ENCODE measurements at regions not wholly inside any gene's neighbourhood (a gene's known extent, or its start where the extent isn't known, plus 50 kb on each side); places are given as distances from the start of the nearest gene placed in this dataset.

DNA sequence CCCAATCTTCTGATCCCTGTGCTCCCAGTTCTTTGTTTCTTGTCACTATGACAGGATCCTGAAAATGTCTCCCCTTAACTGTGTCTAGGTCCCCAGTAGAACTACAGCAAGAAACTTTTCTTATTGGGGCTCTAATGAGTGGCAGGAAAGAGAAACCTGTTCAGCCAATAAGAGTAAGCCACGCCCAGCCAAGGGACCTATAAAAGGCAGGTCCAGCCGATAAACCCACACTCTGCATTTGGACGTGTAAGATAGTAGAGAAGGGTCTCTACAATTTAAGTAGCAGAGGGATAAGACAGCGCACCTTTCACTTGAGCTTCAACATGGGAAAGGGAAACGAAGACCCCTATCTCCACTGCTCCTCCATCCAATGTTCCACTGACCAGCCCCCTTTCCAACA is 149.9 kb downstream of the LMLN start:
- Histone ChIP-seq H3K9me3 (replicated peaks; ENCODE audit: control insufficient read depth, insufficient read depth, low read length) (no peaks in the 10 kb centered on the region), H2AFZ (ENCODE audit: low read depth, low read length) (no peak overlapping the region), H3K9ac (replicated peaks; ENCODE audit: extremely low read depth, insufficient read depth, low read length) (no peak overlapping the region), H3K9me1 (replicated peaks; ENCODE audit: control insufficient read depth, extremely low read depth, insufficient read depth, low read length) (no peaks in the 10 kb centered on the region), H3K4me1 (ENCODE audit: control insufficient read depth, extremely low read depth, insufficient read depth, low read length) (no peaks in the 10 kb centered on the region), H3K36me3 (ENCODE audit: control insufficient read depth in 2 of 2, extremely low read depth in 1 of 2, insufficient read depth in 2 of 2, low read length in 2 of 2) (no peaks in the 10 kb centered on the region), H3K27me3 (ENCODE audit: control insufficient read depth in 2 of 2, insufficient read depth in 2 of 2, low read length in 2 of 2) (peaks cover 27 to 32% of the 10 kb centered on the region in 2 experiments), H3K4me2 (ENCODE audit: insufficient read depth, low read length) (no peak overlapping the region), H3K4me3 (replicated peaks in 1 of 3; ENCODE audit: insufficient read depth in 1 of 3, low read depth in 1 of 3, low read length in 3 of 3) (no peak overlapping the region), H3K27ac (ENCODE audit: insufficient read depth, low read depth, low read length) (no peak overlapping the region), H4K20me1 (replicated peaks; ENCODE audit: control insufficient read depth, extremely low read depth, insufficient read depth, low read length) (no peaks in the 10 kb centered on the region), H3K79me2 (ENCODE audit: control insufficient read depth, insufficient read depth, low read length) (no peaks in the 10 kb centered on the region)
- dilution Hi-C loops (cut with MboI; ENCODE audit: extremely low pct_ligation_motif_present, low sequenced_read_pairs) (no loop called here), intact Hi-C loops (cut with micrococcal nuclease) (no loop called here)
- ChIA-PET CTCF (interaction anchor here (2.4 kb wide), 1 partner anchor 29 kb away, joined by 14 read pairs; no protein-coding TSS in a partner anchor), POLR2A (no interaction called here)
- TF ChIP-seq EZH2 (IDR thresholded peaks at IDR 0.05; ENCODE audit: borderline replicate concordance, low read depth, low read length, severe bottlenecking) (no peak), FOS (IDR thresholded peaks at IDR 0.05; ENCODE audit: borderline replicate concordance, insufficient read depth, low read length) (no peak), GATA2 (IDR thresholded peaks at IDR 0.05; ENCODE audit: insufficient read depth, insufficient read length, low read depth, low read length) (no peak), POLR2A (IDR thresholded peaks at IDR 0.05; ENCODE audit: low read depth, low read length) (no peak), MYC (IDR thresholded peaks at IDR 0.05; ENCODE audit: low read depth, low read length) (no peak), POLR2AphosphoS5 (IDR thresholded peaks at IDR 0.05; ENCODE audit: insufficient read depth, low read depth, low read length) (no peak), JUN (IDR thresholded peaks at IDR 0.05; ENCODE audit: borderline replicate concordance, insufficient read depth, insufficient read length, low read depth) (no peak)
- BruUV-seq (replicated peaks), result no TSS peak
- FAIRE-seq, result no peak
- no peak for DNase-seq (ENCODE audit: low read depth, low spot score)

DNA sequence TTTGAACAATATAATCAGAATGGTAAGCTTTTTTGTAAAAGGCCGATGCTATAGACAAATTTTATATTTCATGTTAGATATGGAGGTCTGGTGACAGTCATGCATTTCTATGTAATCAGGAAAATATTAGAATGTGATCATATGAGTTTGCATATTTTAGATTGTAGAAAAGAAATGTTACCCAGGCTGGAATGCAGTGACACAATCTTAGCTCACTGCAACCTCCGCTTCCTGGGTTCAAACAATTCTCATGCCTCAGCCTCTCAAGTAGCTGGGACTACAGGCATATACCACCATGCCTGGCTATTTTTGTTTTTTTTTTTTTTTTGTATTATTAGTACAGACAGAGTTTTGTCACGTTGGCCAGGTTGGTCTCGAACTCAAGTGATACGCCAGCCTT is 152.0 kb downstream of the LMLN start:
- Histone ChIP-seq H3K9me1 (replicated peaks; ENCODE audit: control insufficient read depth, extremely low read depth, insufficient read depth, low read length) (no peaks in the 10 kb centered on the region), H3K79me2 (ENCODE audit: control insufficient read depth, insufficient read depth, low read length) (no peaks in the 10 kb centered on the region), H3K9me3 (replicated peaks; ENCODE audit: control insufficient read depth, insufficient read depth, low read length) (no peaks in the 10 kb centered on the region), H3K36me3 (ENCODE audit: control insufficient read depth in 2 of 2, extremely low read depth in 1 of 2, insufficient read depth in 2 of 2, low read length in 2 of 2) (no peaks in the 10 kb centered on the region), H3K4me3 (replicated peaks in 1 of 3; ENCODE audit: insufficient read depth in 1 of 3, low read depth in 1 of 3, low read length in 3 of 3) (no peak overlapping the region), H3K9ac (replicated peaks; ENCODE audit: extremely low read depth, insufficient read depth, low read length) (no peak overlapping the region), H2AFZ (ENCODE audit: low read depth, low read length) (no peak overlapping the region), H4K20me1 (replicated peaks; ENCODE audit: control insufficient read depth, extremely low read depth, insufficient read depth, low read length) (no peaks in the 10 kb centered on the region), H3K4me1 (ENCODE audit: control insufficient read depth, extremely low read depth, insufficient read depth, low read length) (no peaks in the 10 kb centered on the region), H3K27ac (ENCODE audit: insufficient read depth, low read depth, low read length) (no peak overlapping the region), H3K4me2 (ENCODE audit: insufficient read depth, low read length) (no peak overlapping the region), H3K27me3 (ENCODE audit: control insufficient read depth in 2 of 2, insufficient read depth in 2 of 2, low read length in 2 of 2) (peaks cover 27 to 36% of the 10 kb centered on the region in 2 experiments)
- BruUV-seq (replicated peaks), result no TSS peak
- POLR2A ChIA-PET, result no interaction called here
- dilution Hi-C loops (cut with MboI; ENCODE audit: extremely low pct_ligation_motif_present, low sequenced_read_pairs) (no loop called here), intact Hi-C loops (cut with micrococcal nuclease) (no loop called here)
- DNase-seq (ENCODE audit: low read depth, low spot score) (no peak), FAIRE-seq (no peak)
- CTCF ChIA-PET, result interaction anchor here (1.7 to 2.4 kb wide), 2 partner anchors 31 to 41 kb away, joined by 3 to 14 read pairs; no protein-coding TSS in a partner anchor
- TF ChIP-seq, protein P1, sequence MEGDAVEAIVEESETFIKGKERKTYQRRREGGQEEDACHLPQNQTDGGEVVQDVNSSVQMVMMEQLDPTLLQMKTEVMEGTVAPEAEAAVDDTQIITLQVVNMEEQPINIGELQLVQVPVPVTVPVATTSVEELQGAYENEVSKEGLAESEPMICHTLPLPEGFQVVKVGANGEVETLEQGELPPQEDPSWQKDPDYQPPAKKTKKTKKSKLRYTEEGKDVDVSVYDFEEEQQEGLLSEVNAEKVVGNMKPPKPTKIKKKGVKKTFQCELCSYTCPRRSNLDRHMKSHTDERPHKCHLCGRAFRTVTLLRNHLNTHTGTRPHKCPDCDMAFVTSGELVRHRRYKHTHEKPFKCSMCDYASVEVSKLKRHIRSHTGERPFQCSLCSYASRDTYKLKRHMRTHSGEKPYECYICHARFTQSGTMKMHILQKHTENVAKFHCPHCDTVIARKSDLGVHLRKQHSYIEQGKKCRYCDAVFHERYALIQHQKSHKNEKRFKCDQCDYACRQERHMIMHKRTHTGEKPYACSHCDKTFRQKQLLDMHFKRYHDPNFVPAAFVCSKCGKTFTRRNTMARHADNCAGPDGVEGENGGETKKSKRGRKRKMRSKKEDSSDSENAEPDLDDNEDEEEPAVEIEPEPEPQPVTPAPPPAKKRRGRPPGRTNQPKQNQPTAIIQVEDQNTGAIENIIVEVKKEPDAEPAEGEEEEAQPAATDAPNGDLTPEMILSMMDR (IDR thresholded peaks at IDR 0.05; ENCODE audit: extremely low read depth in 1 of 2, insufficient read depth in 1 of 2, low read depth in 1 of 2, low read length in 2 of 2), result no peak
- no peak for TF ChIP-seq POLR2AphosphoS5 (IDR thresholded peaks at IDR 0.05; ENCODE audit: insufficient read depth, low read depth, low read length)
- TF ChIP-seq JUN (IDR thresholded peaks at IDR 0.05; ENCODE audit: borderline replicate concordance, insufficient read depth, insufficient read length, low read depth), result no peak
- TF ChIP-seq, protein P2, sequence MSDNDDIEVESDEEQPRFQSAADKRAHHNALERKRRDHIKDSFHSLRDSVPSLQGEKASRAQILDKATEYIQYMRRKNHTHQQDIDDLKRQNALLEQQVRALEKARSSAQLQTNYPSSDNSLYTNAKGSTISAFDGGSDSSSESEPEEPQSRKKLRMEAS (IDR thresholded peaks at IDR 0.05; ENCODE audit: insufficient read depth, insufficient read length), result no peak
- no peak for TF ChIP-seq GATA2 (IDR thresholded peaks at IDR 0.05; ENCODE audit: insufficient read depth, insufficient read length, low read depth, low read length)
- no peak for TF ChIP-seq MYC (IDR thresholded peaks at IDR 0.05; ENCODE audit: low read depth, low read length)
- no peak for TF ChIP-seq FOS (IDR thresholded peaks at IDR 0.05; ENCODE audit: borderline replicate concordance, insufficient read depth, low read length)
- no peak for TF ChIP-seq POLR2A (IDR thresholded peaks at IDR 0.05; ENCODE audit: low read depth, low read length)

Data from endothelial cell of umbilical vein (primary cell).